ENCODE measurements at regions not wholly inside any gene's neighbourhood (a gene's known extent, or its start where the extent isn't known, plus 50 kb on each side); places are given as distances from the start of the nearest gene placed in this dataset.

- no peaks in the 10 kb centered on the region for H3K36me3 ChIP-seq
- H3K27me3 ChIP-seq (ENCODE audit: low read depth) = no peaks in the 10 kb centered on the region
- H3K9me3 ChIP-seq = no peaks in the 10 kb centered on the region
- ATAC-seq = no peak
- H3K4me1 ChIP-seq = no peaks in the 10 kb centered on the region
- no peak overlapping the region for H3K4me3 ChIP-seq
- intact Hi-C loops (cut with DNase I) = no loop called here
- H3K27ac ChIP-seq = no peak overlapping the region
- DNase-seq = no peak
- no peak for TF ChIP-seq CTCF (IDR thresholded peaks at IDR 0.05)
These were observed 111.6 kb upstream of the NWD2 start for GRCh38 chr4:37132975-37133360.

GRCh38 chr4:37138019-37138653 lies 106.4 kb upstream of the NWD2 start:
- H3K4me1 ChIP-seq = no peaks in the 10 kb centered on the region
- no peaks in the 10 kb centered on the region for H3K36me3 ChIP-seq
- no peak overlapping the region for H3K4me3 ChIP-seq
- no peak for TF ChIP-seq CTCF (IDR thresholded peaks at IDR 0.05)
- intact Hi-C loops (cut with DNase I) = no loop called here
- no peak for DNase-seq
- no peaks in the 10 kb centered on the region for H3K27me3 ChIP-seq (ENCODE audit: low read depth)
- H3K27ac ChIP-seq = no peak overlapping the region
- ATAC-seq = no peak
- no peaks in the 10 kb centered on the region for H3K9me3 ChIP-seq

GRCh38 chr4:37138789-37139188 lies 105.8 kb upstream of the NWD2 start:
- intact Hi-C loops (cut with DNase I) = no loop called here
- Histone ChIP-seq H3K27ac (no peak overlapping the region), H3K36me3 (no peaks in the 10 kb centered on the region), H3K27me3 (ENCODE audit: low read depth) (no peaks in the 10 kb centered on the region), H3K4me1 (no peaks in the 10 kb centered on the region), H3K9me3 (no peaks in the 10 kb centered on the region), H3K4me3 (no peak overlapping the region)
- no peak for TF ChIP-seq CTCF (IDR thresholded peaks at IDR 0.05)
- ATAC-seq = no peak
- DNase-seq = no peak

GRCh38 chr4:37139987-37140386 lies 104.6 kb upstream of the NWD2 start:
- TF ChIP-seq CTCF (IDR thresholded peaks at IDR 0.05) = no peak
- no peaks in the 10 kb centered on the region for H3K4me1 ChIP-seq
- H3K9me3 ChIP-seq = no peaks in the 10 kb centered on the region
- ATAC-seq (no peak), DNase-seq (no peak)
- H3K4me3 ChIP-seq = no peak overlapping the region
- no peaks in the 10 kb centered on the region for H3K27me3 ChIP-seq (ENCODE audit: low read depth)
- intact Hi-C loops (cut with DNase I) = no loop called here
- no peaks in the 10 kb centered on the region for H3K36me3 ChIP-seq
- no peak overlapping the region for H3K27ac ChIP-seq

GRCh38 chr4:37146260-37146659 lies 98.3 kb upstream of the NWD2 start:
- intact Hi-C loops (cut with DNase I) = no loop called here
- no peak for TF ChIP-seq CTCF (IDR thresholded peaks at IDR 0.05)
- H3K9me3 ChIP-seq = no peaks in the 10 kb centered on the region
- no peaks in the 10 kb centered on the region for H3K27me3 ChIP-seq (ENCODE audit: low read depth)
- H3K27ac ChIP-seq = no peak overlapping the region
- DNase-seq = no peak
- no peaks in the 10 kb centered on the region for H3K36me3 ChIP-seq
- no peaks in the 10 kb centered on the region for H3K4me1 ChIP-seq
- no peak for ATAC-seq
- H3K4me3 ChIP-seq = no peak overlapping the region

Measured in lower lobe of right lung (tissue), 2 donors.